ENCODE measurements at regions not wholly inside any gene's neighbourhood (a gene's known extent, or its start where the extent isn't known, plus 50 kb on each side); places are given as distances from the start of the nearest gene placed in this dataset.
"Not testable (repeated sequence)": the region's sequence is repeated elsewhere in the genome, so short reads cannot be mapped to it uniquely, and the experiment has no call there.

DNA sequence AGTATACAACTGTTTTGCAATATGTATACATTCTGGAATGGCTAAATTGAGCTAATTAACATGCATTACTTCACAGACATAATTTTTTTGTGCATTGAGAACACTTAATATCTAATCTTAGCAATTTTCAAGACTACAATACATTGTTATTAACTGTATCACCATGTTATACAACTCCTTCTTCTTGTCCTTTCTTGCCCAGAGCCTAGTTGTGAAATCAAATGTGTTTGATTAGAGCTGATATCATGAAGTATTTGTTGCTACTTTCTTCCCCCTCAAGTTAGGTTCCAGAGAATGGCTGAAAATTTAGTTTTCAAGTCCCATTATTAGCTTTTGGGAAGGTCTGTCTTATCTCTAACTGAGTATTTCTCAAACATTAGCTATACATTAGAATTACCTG, 607.8 kb downstream of the PSAT1 start:
- TF ChIP-seq, protein P1, sequence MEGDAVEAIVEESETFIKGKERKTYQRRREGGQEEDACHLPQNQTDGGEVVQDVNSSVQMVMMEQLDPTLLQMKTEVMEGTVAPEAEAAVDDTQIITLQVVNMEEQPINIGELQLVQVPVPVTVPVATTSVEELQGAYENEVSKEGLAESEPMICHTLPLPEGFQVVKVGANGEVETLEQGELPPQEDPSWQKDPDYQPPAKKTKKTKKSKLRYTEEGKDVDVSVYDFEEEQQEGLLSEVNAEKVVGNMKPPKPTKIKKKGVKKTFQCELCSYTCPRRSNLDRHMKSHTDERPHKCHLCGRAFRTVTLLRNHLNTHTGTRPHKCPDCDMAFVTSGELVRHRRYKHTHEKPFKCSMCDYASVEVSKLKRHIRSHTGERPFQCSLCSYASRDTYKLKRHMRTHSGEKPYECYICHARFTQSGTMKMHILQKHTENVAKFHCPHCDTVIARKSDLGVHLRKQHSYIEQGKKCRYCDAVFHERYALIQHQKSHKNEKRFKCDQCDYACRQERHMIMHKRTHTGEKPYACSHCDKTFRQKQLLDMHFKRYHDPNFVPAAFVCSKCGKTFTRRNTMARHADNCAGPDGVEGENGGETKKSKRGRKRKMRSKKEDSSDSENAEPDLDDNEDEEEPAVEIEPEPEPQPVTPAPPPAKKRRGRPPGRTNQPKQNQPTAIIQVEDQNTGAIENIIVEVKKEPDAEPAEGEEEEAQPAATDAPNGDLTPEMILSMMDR (IDR thresholded peaks at IDR 0.05): no peak
- H3K4me1 ChIP-seq: no peaks in the 10 kb centered on the region
- H3K9me3 ChIP-seq: peaks cover 0 to 5% of the 10 kb centered on the region in 2 donors
- H3K27me3 ChIP-seq: no peaks in the 10 kb centered on the region
- no peaks in the 10 kb centered on the region for H3K36me3 ChIP-seq
- no peak overlapping the region for H3K4me3 ChIP-seq
- H3K27ac ChIP-seq: no peak overlapping the region
- no peak for DNase-seq (ENCODE audit: low spot score)

DNA sequence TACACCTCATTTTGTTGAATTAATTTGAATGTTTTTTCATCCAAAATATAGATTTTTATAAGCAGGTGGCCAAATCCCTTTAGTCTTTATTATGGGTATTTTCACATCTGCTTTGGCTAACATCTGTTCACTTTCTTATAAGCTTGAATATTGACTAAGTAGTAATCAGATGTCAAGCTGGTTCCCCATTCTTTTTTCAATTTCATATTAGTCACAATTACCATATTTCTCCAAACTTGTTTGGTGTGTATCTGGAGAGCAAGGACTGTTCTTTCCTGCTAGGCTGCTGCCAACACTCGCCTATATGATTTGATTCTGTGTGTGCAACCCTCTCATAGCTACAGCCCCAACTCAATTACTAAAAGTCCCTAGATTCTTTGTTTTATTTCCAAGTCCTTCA, 608.5 kb downstream of the PSAT1 start:
- peaks cover 0 to 5% of the 10 kb centered on the region in 2 donors for H3K9me3 ChIP-seq
- TF ChIP-seq, protein P1 (IDR thresholded peaks at IDR 0.05): no peak
- no peaks in the 10 kb centered on the region for H3K27me3 ChIP-seq
- no peak overlapping the region for H3K4me3 ChIP-seq
- H3K27ac ChIP-seq: no peak overlapping the region
- H3K4me1 ChIP-seq: no peaks in the 10 kb centered on the region
- H3K36me3 ChIP-seq: no peaks in the 10 kb centered on the region
- DNase-seq (ENCODE audit: low spot score): no peak

DNA sequence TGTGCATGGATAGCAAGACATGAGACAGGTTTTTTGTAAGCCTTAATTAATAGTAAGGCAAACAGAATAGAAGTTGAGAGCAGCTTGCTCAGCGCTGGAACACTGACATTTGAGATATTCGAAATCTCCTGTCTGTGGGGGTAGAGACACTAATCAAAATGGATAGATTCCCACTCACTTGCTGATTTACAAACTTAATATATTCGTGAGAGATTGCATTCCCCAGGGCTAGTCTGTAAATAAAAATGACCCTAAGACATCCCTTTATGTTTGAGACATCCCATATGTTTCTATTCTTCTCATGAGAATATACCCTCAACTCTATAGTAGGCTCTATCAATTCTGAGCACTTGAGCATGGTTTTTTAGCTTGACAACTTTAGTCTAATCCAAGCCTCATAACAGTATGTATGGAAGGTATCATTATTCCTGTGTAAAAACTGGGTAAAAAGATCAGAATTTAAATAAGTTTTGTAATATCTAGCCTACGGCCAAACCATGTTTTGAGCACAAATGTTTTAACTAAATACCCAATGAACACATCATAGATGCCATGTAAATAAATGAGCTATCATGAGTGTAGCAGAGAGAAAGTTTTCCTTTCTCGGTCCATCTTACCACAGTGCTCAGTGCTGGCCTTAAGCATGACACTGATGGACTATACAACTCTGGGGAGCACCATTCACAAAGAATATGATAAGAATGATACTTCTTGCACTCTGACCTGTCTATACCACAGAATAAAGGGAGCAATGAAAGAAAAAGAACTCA, 609.2 kb downstream of the PSAT1 start:
- H3K9me3 ChIP-seq: peaks cover 0 to 5% of the 10 kb centered on the region in 2 donors
- H3K27ac ChIP-seq: no peak overlapping the region
- no peaks in the 10 kb centered on the region for H3K4me1 ChIP-seq
- H3K27me3 ChIP-seq: no peaks in the 10 kb centered on the region
- H3K36me3 ChIP-seq: no peaks in the 10 kb centered on the region
- DNase-seq (ENCODE audit: low spot score): no peak
- TF ChIP-seq, protein P1 (IDR thresholded peaks at IDR 0.05): no peak
- no peak overlapping the region for H3K4me3 ChIP-seq

DNA sequence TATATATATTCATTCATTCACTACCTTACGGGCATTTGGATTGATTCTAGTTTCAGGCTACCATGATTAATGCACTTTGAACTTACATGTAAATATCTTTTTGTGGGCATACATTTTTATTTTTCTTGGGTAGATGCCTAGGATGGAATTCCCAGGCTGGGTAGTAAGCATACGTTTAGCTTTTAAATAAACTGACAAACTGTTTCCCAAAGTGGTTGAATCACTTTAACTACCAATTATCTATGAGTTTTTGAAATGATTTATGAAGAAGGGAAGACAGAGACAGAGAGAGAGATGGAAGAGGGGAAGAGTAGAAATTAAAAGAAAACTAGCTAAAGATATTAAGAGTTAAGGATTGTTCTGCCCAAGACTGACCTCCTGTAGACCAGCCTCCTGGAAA, 612.6 kb downstream of the PSAT1 start:
- H3K9me3 ChIP-seq: peaks cover 0 to 5% of the 10 kb centered on the region in 2 donors
- no peaks in the 10 kb centered on the region for H3K4me1 ChIP-seq
- H3K27me3 ChIP-seq: no peaks in the 10 kb centered on the region
- no peaks in the 10 kb centered on the region for H3K36me3 ChIP-seq
- no peak overlapping the region for H3K4me3 ChIP-seq
- no peak for DNase-seq (ENCODE audit: low spot score)
- TF ChIP-seq, protein P1 (IDR thresholded peaks at IDR 0.05): no peak
- H3K27ac ChIP-seq: no peak overlapping the region

DNA sequence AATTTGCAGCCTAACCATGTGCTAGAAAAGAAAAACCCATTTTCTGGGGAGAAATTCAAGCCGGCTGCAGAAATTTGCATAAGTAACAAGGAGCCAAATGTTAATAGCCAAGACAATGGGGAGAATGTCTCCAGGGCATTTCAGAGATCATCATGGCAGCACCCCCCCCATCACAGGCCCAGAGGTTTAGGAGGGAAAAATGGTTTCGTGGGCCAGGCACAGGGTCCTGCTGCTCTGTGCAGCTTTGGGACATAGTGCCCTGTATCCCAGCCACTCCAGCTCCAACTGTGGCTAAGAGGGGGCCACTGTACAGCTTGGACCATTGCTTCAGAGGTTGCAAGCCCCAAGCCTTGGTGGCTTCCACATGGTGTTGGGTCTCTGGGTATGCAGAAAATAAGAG, 620.0 kb downstream of the PSAT1 start:
- H3K9me3 ChIP-seq; H3K4me1 ChIP-seq; H3K36me3 ChIP-seq; H3K27ac ChIP-seq; H3K27me3 ChIP-seq; H3K4me3 ChIP-seq; DNase-seq (ENCODE audit: low spot score): not testable (repeated sequence)

DNA sequence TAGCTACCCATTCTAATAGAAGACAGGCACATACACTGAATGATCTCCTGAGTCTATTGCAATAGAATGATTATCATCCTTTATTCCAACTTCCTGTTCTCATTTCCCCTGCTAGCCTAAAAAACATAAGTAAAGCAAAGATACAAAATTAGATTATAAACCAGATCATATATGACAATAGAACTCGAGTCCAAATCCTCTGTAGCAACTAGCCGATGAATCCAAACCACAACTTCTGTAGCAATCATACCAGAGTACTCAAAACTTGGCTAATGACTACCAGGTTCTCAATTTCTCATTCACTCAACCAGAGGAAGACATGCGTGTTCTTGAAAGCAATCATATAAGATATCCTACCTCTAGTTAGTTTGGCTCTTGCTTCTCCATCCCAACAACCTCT, 622.1 kb downstream of the PSAT1 start:
- TF ChIP-seq, protein P1 (IDR thresholded peaks at IDR 0.05): no peak
- H3K27ac ChIP-seq: no peak overlapping the region
- DNase-seq (ENCODE audit: low spot score): no peak
- H3K9me3 ChIP-seq: no peaks in the 10 kb centered on the region
- H3K4me1 ChIP-seq: no peaks in the 10 kb centered on the region
- no peaks in the 10 kb centered on the region for H3K36me3 ChIP-seq
- H3K27me3 ChIP-seq: no peaks in the 10 kb centered on the region
- H3K4me3 ChIP-seq: no peak overlapping the region
